Glomerular visceral epithelial cell (primary cell): ENCODE measurements at regions not wholly inside any gene's neighbourhood (a gene's known extent, or its start where the extent isn't known, plus 50 kb on each side); places are given as distances from the start of the nearest gene placed in this dataset.

Source experiments
- DNase-seq: peaks from one replicate; pipeline ENCODE4 v3.0.0-alpha.2; 2016; ENCODE audit errors: extremely low spot score

- DNase-seq, result no peak
These were observed 521.5 kb upstream of the ZFHX3 start for GRCh38 chr16:73569266-73569980.

GRCh38 chr16:73568769-73569168 lies 520.8 kb upstream of the ZFHX3 start:
- DNase-seq, result no peak

- DNase-seq, result no peak
These were observed 518.0 kb upstream of the ZFHX3 start for GRCh38 chr16:73565925-73566324.

GRCh38 chr16:73565263-73565662 lies 517.3 kb upstream of the ZFHX3 start:
- DNase-seq, result no peak

GRCh38 chr16:73563709-73564108 lies 515.8 kb upstream of the ZFHX3 start:
- no peak for DNase-seq

GRCh38 chr16:73560497-73560896 lies 512.6 kb upstream of the ZFHX3 start:
- no peak for DNase-seq

GRCh38 chr16:73558219-73558618 lies 510.3 kb upstream of the ZFHX3 start:
- DNase-seq, result no peak

- no peak for DNase-seq
These were observed 506.2 kb upstream of the ZFHX3 start for GRCh38 chr16:73553941-73554660.

- no peak for DNase-seq
These were observed 502.2 kb upstream of the ZFHX3 start for GRCh38 chr16:73549984-73550631.

- no peak for DNase-seq
These were observed 499.9 kb upstream of the ZFHX3 start for GRCh38 chr16:73547552-73548403.

GRCh38 chr16:73546341-73546845 lies 498.5 kb upstream of the ZFHX3 start:
- DNase-seq, result no peak

GRCh38 chr16:73545755-73546154 lies 497.8 kb upstream of the ZFHX3 start:
- no peak for DNase-seq

- DNase-seq, result no peak
These were observed 497.4 kb upstream of the ZFHX3 start for GRCh38 chr16:73545290-73545689.

GRCh38 chr16:73544826-73545225 lies 496.9 kb upstream of the ZFHX3 start:
- DNase-seq, result no peak

- DNase-seq, result no peak
These were observed 496.2 kb upstream of the ZFHX3 start for GRCh38 chr16:73543970-73544599.

- no peak for DNase-seq
These were observed 495.5 kb upstream of the ZFHX3 start for GRCh38 chr16:73543331-73543969.

- DNase-seq, result no peak
These were observed 495.0 kb upstream of the ZFHX3 start for GRCh38 chr16:73542885-73543284.

GRCh38 chr16:73537921-73538320 lies 490.0 kb upstream of the ZFHX3 start:
- DNase-seq, result no peak

- no peak for DNase-seq
These were observed 489.0 kb upstream of the ZFHX3 start for GRCh38 chr16:73536931-73537330.

- no peak for DNase-seq
These were observed 483.1 kb upstream of the ZFHX3 start for GRCh38 chr16:73531021-73531420.

GRCh38 chr16:73530529-73530928 lies 482.6 kb upstream of the ZFHX3 start:
- DNase-seq, result no peak
